HG03280 (cell line): ENCODE measurements at regions not wholly inside any gene's neighbourhood (a gene's known extent, or its start where the extent isn't known, plus 50 kb on each side); places are given as distances from the start of the nearest gene placed in this dataset.

Experiments used
- ATAC-seq: cut with Tn5 transposase; IDR thresholded peaks from one replicate; pipeline ENCODE4 v1.9.1; 2021; ENCODE audit warnings: mild to moderate bottlenecking, moderate library complexity; ENCODE audit not compliant: unreplicated experiment

DNA sequence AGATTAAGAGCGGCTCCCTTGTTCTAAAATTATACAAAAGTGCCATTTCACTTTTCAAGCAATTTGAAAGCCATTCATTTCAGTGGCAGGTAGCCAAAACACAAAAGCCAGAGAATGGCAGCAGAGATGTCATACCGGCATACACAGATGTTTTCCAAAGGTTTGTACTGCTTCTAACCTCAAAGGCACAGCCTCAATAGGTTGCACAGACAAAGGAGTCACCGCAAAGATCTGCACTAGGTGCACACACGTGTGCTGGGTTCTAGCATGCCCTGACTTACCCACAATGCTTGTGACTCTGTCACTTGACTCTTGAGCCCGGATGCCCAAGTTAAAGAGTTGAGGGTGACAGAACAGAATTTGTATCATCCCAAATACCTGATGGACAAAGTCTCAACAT is 448.9 kb upstream of the ADGRL2 start:
- no peak for ATAC-seq

DNA sequence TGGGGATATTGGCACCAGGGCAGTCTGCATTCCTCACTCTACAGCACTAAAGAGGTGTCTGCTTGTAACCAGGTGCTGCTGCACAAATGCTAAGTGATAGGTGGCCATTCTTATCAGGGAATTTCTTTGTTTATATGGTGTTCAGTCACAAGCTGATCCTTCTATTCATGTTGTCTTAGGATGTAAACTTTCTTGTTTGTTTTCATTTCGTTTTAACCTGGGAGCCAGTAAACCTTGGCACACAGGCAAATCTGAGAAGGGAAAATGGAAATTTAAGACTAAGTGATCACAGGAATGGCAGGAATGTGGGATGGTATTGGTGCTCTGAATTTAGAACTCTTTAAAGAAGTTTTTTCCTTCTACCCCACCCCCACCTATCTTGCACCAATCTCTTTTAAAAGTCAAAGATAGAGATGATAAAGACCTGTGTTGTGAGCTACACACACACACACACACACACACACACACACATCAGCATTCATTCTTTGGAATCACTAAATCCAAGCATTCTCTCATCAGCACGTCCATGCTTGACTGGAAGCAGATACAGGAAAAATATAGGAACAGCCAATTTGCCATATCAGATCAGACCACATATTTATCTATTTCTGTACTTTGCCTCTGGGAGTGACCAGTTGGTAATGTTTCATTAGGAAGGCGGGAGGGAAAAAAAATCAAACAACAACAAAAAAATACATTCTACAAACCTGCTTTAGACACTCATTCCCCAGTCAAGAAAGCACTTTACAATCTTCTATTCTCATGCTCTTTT is 451.4 kb upstream of the ADGRL2 start:
- ATAC-seq, result no peak

DNA sequence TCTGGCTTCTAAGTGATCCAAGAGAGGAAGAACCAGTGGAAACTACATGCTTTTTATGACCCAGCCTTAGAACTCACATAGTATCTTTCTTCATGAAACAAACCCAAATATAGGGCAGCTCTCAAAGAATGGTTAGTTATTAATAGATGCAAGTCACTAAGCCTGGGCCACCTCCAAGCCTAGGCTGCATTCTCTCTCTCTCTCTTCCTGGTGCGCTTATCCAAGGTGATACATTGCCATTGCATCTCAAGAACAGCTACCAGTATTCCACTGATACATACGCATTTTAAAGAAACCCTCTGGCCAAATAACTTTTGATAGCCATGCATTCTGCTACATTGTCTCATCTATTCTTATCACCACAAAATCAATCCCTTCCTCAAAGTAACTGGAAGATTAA is 455.6 kb upstream of the ADGRL2 start:
- no peak for ATAC-seq

DNA sequence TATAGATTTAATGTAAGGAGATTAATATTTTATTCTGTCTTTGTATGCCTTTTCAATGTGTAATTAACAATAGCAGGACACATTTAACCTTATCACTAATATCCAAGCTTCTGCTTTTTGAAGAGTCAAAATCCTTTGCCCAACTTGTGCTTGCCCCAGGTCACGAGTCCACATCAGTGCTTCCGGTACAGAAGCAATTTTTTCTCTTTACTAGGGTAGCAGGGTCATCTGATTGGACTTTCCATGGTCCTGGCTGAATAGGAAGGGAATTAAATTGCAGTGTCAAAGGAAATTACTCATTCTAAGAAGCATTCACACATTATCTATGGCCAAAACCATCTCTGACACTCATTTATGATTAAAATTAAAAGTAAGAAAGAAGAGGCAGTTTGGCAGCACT is 460.5 kb upstream of the ADGRL2 start:
- no peak for ATAC-seq

DNA sequence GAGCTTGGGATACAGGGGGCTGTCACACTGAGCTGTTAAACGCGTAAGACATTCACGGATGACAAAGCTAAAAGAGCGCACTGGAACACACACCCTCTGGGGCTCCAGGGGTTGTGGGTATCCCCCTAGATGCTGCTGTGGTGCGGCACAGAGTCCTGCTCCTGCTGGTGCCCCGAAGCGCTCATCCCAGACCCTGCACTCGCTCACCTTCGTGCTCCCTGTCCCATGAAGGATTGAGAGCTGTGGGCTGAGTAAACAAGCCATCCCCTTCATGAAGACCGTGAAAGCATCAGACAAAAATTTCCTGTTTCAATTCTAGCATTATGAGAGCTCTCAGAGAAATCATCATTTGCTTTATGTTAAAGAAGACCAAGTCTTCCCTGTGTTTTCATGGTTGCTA is 463.5 kb upstream of the ADGRL2 start:
- no peak for ATAC-seq

DNA sequence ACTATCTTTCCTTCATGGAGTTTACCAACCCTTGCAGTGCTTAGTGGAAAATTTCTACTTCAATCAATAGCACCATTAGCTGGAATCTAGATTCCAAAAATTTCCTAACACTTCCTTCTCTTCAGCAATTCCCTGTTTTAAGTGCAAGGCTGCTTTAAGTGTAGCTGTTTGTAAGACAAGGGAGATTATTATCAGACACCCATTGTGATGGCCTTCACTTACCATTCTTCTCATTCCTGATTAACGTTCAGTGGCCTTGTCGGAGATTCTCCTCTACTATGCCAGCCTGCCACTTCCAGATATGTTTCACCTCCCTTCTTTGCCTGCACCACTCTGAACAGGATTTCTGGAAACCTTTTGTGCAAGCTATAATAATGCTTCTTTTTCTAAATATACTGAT is 464.9 kb upstream of the ADGRL2 start:
- no peak for ATAC-seq

DNA sequence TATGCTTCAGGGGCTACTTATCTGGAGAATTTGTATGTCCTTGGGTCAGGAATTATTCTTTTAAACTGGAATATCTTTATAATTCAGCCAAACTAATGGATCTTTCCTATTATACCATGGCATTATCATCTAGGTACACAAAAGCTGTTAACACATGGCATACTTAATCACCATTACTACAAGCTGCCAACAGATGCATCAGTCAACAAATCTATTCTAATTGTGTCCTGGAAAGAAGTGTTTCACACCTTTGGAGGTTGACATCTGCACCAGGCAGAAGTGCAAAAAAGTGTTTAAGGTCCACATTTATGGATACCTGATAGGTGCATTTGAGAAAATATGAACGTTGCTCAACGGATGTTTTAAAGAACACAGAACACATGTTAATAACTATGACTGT is 470.2 kb upstream of the ADGRL2 start:
- ATAC-seq, result no peak

DNA sequence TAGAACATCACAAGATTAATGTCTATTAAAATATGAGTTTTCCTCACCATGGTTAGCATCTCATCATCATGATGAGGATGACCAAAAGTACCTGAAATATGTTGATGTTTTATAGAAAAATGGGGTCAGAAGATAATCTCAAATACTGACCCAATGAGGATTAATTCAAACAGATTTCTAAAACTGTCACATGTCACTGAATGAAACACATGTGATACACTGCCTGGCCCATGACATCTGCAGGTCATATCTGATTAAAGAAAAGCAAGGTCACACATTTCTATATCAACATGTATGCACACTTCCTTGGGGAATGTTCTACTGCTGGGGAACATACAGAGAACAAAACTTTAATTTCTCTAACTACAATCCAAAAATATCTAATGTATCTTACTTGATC is 470.6 kb upstream of the ADGRL2 start:
- no peak for ATAC-seq

DNA sequence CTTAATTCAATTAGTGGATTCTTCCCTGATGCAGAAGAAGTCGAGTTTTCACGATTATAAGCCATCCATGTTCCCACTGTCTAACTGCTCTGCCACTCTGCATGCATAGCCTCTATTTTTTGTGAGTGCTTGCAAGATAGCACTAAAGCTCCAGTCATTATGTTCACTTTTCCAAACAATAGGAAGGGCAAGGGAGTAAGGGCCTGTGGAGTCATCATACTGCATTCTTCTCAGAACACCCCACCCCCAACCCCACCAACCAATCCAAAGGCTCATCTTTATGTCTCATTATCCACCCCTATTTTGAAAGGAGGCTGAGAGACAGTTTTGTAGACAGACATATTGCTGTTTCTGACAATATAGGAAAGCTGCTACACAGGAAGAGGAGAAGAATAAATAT is 471.7 kb upstream of the ADGRL2 start:
- ATAC-seq, result no peak

DNA sequence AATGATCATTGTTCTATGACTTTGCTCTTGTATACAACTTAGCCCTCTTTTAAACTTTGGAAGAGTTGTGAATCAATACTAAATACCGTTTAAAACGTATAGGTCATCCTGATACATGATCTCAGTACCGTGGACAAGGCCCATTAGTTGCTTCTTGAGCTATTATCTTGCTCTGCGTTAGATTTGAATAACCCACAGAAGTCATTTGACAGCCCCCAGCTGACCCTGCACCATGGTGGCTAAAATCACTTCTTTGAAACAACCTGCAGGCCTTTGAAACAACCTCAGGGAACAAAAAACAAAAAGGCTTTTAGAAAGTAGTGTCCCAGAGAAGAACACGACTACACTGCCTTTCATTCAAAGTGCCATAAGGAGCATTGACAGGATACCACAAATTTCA is 473.0 kb upstream of the ADGRL2 start:
- ATAC-seq, result no peak

DNA sequence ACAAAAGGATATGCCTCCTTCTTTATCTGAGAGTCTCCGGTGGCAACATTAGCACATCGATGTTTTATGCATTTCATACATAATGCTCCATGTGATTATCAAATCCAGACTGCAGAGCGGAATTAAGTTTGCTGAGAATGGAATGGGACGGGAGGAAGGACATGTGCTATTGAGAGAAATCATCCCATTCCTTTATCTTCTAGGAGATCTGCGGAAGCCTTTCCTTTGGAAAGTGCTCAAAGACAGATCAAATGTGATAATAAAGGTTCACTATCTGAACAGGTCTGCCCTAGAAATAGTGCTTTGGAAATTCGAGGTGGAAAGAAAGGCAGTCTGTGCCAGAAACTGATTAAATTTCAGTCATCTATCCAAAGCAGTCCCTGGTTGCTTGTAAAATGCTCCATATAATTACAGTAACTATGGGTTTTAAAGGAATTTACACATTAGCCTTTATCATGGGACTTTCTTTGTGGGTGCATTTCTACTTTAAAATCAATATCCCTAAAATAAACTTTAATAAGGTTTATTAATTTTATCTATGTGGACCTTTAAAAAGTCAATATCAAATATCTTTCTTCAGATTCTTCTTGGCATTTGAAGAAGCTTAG is 473.5 kb upstream of the ADGRL2 start:
- no peak for ATAC-seq

DNA sequence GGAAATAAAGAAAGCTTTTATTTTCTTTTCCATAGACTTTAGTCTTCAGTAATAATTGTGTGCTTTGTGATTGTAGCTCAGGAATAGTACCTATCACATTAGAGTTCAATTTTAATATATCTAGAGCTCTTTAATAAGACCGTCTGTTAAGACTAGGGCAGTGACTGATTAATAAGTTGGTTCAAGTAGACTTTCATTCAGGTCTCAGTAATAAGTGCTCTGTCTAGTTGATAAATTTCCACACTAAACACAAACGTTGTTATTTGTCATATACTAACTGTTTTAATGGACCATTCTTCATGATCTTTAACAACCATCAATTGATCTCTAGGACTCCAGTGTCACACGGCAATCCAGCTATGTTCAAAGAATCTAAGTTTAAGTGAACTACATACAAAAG is 474.5 kb upstream of the ADGRL2 start:
- no peak for ATAC-seq

DNA sequence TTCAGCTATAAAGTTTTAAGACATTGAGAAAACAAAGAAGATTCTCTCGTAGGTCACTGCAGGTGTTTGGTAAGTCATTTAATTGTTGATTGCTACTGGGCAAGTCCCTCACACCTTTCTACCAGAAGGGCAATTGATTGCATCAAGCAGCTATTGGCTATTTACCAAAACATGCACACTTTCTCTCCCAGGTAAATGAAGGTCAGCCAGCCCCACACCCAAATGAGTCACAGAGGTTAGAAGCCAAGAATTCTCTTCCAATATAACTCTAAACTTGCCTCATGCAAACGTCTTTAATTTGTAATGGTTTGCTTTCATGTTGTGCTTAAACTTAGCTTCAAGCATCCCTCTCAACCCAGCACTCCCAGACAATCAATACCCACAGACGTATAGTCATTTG is 475.3 kb upstream of the ADGRL2 start:
- no peak for ATAC-seq

DNA sequence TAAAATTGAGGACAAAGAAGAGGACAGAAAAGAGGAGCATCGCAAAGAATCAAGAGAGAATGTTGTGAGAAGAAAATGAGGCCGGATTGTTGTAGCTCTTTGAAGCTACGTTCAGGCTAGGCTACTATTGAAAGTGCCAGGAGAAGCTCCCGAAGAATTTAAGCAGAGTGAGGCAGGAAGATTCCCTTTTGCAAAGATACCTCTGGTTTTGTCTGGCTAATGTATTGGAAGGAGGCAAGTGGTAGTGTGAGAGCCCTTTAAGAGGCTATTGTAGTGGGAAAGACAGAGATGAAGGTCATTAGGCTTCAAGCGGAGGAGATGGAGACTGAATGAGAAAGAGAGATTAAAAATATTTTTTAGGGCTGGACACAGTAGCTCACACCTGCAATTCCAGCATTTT is 476.9 kb upstream of the ADGRL2 start:
- no peak for ATAC-seq

DNA sequence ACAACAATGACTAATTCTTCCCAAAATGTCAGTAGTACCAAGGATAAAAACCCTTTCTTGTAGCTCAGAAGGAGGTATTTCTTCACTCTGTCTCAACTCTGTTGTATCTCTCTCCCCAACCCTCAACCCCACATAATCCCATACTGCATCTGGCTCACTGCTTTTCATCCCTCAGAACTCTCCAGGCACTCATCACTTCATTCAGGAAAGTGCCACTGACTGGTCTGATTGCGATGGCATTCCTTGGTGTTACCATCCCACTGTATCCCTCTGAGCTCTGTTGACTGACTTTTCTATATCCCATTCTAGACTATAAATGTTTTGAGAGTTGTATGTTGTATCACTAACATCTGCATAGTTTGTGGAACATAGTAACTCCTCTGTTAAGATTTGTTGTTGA is 483.5 kb upstream of the ADGRL2 start:
- no peak for ATAC-seq

DNA sequence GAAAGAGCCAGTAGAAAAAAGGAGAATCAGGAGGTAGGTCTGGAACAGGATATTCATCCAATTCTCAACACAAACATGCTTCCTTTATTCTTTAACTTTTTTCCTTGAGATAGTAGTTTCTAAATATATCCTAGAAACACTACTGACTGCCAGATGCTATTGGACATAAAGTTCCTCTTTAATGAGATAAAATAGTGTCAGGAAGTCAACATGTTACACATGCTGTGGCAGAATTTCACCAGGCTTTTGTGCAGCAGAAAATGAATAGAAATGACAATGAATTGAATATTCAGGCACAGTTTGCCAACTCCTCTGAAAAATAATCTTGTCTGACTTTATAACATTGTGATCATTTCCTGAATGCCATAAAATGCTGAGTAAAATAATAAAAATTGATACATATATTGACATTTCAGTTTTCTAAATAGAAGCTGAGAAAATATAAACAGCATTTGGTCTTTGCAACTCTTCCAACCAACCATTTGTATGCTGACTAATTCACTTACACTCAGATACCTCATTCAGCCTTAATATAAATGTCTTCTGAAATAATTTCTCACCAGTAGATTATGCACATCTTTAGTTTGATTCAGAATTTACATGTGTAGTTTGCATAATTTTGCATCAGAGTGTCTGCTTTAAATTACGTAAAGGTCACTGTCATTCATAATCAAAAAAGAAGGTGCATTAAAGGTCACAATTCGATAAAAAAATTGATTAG is 486.1 kb upstream of the ADGRL2 start:
- ATAC-seq, result no peak

DNA sequence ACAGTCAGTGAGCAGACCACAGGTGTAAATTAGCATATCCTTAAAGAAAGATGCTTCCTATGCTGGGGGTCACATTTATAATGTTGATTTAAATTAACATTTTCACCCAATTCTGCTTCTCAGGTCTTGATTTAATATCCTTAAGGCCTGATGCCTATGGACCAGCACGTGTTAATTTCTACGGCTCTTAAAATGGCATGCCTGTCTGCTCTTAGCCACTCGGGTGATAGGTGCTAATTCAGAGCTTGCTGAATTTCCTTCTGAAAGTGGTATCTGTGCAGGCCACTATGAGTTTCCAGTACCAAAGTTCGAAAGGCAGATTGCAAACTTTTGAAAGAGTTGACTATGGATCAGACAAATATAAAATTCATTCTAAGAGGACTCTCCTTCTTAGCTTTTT is 487.4 kb upstream of the ADGRL2 start:
- ATAC-seq, result no peak

DNA sequence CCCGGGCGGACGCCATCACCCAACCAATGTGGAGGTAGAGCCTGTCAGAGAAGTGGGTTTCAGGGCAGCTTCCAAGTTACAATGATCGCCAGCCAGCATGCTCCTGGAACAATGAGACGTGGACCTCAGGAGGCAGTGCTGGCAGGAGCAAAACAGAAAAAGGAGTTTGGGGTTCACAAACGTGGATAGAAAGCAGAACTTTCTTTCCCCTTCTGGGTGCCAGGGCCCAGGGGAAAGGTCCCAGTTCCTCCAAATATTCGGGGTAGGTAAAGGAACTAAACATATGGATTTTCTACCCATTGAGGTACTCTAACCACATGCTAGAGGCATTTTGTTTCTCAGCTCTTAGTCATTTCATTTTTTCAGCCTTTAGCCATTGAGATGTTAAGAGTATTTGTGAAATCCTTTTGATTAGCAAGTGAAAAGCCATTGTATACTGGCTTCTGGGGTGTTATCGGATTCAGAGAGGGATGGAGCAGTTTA is 488.4 kb upstream of the ADGRL2 start:
- no peak for ATAC-seq

DNA sequence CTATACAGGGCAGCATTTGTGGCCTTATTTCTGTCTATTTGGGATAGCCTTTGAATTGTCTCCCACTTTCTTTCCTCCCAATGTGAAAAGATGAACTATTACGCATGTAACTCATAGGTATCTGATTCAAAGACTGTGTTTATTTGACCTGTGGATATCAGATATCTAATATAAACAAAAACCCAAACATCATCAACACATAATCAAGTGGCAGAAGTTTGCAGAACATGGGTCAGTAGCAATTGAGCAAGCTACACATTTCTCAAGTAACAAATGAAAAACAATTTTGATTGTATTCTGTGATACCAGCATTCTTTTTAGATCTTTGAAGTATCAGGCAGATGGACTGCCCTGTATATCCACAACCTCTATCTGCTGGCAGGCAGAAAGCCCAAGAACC is 490.5 kb upstream of the ADGRL2 start:
- no peak for ATAC-seq

DNA sequence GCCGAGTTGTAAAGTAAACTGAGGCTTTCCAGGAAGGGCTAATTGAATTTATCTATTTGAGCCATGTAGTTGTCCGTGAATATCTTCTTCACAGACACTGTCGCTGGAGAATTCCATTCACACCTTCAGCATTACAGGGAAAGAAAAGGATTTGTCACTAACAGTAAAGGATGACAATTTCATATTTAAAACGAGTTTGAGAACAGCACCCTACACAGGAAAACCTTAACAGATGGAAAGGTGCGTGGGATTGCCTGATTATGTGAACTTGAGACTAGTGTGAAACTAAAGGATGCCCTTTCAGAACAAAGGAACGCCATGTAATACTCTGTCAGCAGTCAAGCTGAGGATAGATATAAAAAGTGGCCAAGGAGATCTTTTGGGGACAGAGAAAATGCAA is 492.5 kb upstream of the ADGRL2 start:
- no peak for ATAC-seq

DNA sequence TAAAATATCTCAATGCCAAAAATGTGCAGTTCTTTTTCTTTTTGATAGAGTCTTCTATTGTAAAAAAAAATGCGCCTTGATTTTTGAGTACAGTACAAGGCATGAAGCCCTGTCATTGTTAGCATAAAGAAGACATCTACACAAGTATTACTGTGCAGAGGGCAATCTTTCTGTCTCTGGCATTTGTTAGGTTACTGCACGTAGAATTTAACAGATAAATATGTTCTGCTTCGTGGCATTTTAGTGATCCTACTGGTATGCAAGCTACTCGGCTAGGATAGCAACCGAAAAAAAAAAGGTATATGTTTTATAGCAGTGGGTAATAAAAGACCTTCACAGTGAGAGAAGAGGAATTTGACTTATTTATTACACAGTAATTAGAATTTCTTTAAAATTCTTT is 492.9 kb upstream of the ADGRL2 start:
- no peak for ATAC-seq

DNA sequence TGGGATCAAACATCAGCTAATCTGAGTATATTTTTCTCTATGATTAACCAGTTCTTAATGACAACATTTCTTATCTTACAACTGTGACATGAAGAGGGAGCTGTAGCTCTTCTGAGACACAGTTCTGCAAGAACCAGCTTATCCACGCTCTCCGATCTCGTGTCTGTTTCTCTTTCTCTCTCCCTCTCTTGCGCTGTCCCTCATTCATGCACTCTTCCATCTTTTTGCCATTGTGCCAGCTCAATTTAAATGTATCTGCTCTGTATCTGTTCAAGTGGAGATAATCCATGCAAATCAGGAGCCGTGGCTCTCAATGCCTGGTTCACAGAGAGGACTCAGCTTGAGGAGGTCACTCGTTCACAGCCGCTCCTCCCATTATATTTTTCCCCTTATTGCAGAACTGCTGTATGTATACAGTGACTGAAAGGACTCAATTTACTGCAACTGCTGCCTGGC is 494.7 kb upstream of the ADGRL2 start:
- ATAC-seq, result no peak
